ENCODE measurements at regions not wholly inside any gene's neighbourhood (a gene's known extent, or its start where the extent isn't known, plus 50 kb on each side); places are given as distances from the start of the nearest gene placed in this dataset.

DNA sequence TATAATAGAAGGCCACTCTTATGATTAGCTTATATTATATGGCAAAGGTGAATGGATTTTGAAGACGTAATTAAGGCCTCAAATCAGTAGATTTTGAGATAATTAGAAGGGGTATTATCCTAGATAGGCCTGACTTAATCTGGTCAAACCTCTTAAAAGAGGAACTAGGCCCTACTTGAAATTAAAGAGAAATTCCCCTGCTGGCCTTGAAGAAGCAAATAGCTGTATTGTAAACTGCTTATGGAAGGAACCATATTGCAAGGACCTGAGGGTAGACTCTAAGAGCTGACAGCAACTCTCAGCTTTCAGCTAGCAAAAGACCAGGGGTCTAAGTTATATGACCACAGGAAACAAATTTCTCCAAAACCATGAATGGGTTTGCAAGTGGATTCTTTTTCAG lies 219.0 kb upstream of the ONECUT1 start:
- no peak for DNase-seq

DNA sequence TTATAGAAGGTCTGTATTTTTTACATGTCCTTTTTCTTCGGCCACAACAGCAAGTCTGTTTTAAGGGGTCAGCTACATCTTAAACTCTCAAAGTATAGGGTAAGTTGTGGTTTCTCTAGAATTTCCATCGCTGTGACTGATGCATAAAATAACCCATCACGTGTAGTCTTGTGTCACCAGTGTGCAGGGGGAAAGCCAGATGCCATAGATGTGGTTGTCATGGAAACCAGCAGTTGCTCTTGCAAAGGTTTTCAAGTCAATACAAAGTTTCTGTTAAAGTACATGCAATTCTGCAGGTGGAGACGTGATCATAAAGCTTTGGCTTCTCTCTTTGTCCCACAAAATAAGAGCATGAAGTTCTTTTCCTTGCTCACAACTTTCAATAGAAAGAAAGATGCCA lies 210.3 kb upstream of the ONECUT1 start:
- DNase-seq, result no peak

DNA sequence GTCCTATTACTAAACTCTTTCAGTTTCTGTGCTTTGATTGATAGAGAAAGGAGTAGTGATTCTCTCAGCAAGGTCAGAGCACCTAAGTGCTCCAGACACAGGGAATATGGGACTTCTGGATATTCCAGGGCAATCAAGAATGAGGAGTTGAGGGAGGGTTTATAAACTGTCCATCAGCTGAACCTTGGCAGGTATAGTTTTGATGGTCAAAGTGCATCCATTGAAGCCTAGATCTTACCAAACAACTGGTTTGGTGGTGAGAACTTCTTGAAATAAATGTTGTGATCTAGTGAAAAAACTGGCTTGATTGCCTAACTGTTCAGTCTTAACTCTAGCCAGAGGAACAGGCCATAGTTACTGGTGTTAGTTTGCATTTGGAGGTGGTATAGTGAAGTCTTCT lies 207.0 kb upstream of the ONECUT1 start:
- no peak for DNase-seq

DNA sequence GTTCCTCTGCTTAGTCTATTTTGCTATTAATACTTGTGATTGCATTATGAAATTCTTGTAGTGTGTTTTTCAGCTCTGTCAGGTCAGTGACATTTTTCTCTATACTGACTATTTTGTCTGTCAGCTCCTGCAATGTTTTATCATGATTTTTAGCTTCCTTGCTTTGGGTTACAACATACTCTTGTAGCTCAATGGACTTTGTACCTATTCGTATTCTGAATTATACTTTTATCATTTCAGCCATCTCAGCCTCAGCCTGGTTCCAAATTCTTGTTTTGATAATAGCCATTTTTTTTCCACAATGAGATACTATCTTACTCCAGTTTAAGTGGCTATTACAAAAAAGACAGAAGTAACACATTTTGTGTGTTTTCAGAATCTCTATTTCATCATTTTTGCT lies 204.2 kb upstream of the ONECUT1 start:
- no peak for DNase-seq

DNA sequence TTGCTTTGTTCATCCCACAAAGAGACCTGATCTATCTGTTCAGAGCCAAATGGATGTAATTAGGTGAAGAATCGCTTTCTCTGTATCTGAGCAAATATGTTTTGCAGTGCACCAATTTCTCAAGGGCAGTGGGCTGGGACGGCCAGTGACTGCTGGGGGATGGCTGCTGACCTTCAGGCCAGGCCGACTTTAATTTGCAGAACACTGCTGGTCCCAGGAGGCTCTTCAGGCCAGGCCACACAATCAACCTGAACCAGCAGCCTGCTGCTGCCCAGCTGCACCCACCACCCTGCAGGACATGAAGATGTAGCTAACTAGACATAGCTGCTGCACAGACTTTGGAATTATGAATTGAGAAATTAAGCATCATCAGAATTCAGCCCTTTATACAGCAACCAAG lies 194.4 kb upstream of the ONECUT1 start:
- no peak for DNase-seq

DNA sequence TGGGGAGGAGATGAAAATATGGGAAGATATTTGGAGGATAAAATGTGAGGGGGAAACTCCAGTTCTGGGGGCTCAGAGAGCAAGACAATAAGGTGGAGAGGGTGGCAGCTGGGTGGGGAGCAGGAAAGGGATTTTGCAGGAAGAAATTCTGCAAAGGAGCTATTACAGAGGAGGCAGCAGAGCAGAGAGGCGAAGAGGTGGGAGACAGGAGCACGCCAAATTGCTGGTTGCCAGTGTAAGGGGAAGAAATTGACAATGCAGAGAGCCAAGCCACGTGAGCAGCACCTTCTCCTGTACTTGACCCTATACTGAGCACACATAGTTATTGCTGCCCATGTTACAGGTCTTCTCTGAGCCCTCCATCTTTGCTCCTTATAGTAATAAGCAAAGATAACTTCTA lies 190.3 kb upstream of the ONECUT1 start:
- no peak for DNase-seq

DNA sequence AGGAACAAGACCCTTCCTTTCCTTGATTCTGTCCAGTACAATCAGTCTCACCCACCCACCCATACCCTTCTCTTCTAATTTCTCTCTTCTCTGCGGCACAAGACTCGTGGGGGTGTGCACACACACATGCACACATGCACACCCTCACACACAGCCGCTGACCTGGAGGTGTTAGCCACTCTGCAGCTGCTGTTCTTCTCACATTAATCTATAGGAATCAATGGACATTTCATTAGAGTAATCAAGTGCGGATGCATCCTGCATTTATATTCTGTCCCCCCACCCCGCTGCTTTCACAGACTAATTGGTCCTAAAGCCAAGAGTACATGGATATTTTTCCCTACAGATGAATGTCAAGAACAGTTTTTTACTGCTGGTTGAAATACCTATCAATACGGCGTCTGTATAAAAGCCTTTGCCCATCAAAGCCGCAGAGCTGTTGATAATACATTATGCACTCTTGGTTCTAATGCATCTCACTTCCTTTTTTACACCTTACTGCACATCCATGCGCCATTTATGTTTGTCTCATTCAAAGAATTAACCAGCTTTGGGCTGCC lies 186.5 kb upstream of the ONECUT1 start:
- DNase-seq, result no peak

DNA sequence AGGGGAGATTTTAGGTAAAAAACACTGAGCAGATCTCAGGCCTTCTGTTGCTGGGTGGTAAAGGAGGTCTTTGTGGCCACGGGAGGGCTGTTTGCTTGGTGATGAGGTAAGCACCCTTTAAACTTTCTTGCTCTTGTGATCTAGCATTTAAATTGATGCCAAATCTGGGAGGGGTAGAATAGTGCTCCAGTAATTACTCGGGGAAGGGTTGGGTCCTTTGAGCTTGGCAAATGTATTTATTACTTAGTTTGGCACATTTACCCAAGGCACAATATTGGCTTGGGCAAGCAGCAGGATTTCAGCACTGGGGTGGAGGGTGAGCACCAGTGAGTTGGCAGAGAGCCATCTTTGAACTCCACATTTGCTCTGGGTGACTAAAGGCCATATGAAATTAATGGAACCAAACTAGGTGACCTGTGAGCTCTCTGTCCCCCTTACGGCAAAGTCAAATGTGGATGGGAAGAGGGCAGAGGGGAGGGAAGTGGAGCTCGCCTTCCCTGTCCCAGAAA lies 185.9 kb upstream of the ONECUT1 start:
- DNase-seq, result no peak

DNA sequence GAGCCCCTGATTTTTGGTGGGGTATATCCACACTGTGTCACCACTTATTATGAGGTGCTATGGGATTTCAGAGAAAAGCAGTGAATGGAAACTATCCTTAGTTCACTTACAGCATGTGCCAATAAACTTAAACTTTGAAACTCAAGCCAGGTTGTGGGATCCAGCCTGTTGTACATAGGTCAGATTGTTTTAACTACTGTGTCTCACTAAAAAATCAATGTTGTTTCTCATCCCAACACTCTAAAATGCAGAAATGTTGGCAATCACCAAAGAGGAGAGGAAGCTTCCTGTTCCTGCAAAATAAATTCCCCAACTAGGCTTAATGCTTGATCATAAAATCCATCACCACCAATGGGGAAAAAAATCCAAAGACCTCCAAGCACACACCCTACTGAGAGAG lies 173.7 kb upstream of the ONECUT1 start:
- no peak for DNase-seq

DNA sequence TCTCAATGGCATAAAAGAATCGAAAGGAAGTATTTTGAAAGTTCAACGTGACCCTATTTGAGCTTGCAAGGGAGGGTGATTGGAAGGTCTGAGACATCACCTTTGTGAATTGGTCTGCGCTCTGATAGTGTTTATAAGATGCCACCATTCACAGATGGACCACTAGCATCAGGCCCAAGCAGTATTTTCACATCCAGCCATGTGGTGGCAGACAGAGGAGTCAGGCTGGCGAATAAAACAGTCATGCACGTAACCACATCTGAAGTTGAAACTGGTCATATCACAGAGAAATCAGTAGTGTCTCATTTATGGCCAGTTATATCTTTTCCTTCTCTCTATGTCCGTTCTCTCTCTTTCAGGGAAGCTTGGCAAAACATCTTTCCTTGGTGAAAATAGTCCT lies 170.1 kb upstream of the ONECUT1 start:
- no peak for DNase-seq

DNA sequence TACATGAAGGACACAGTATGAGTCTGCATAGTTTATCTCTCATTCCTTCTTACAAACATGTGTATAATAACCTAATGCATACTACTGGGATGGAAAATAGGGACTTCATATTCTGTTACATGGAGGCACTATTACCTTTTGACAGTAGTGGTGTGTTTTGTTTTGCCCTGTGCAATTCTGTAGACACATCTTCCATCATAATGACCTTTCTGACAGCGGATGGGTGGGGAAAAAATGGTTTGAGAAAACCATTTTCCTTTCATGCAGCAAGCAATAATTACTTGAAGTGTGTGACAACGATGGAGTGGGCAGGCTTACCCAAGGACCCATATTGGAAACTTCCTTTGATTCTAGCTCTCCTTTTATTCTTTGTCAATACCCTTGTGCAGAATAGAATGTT lies 153.6 kb upstream of the ONECUT1 start:
- no peak for DNase-seq

DNA sequence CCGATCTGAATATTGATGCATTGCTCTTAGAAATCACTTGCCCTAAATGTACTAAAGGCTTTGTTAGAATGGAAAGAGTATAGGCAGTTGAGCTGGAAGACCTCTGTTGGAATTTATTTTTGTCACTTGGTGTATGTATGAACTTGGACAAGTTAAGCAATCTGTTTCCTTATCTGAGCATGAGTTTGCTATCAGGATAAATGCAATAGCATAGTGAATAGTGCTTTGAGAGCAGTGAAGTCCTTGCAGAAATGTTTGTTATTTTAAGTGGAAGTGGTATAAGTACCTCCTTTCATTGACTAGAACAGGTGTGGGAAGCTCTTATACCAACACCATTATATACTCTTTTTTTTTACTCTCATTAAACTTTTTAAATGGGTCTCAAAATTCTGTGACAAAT lies 146.4 kb upstream of the ONECUT1 start:
- no peak for DNase-seq

DNA sequence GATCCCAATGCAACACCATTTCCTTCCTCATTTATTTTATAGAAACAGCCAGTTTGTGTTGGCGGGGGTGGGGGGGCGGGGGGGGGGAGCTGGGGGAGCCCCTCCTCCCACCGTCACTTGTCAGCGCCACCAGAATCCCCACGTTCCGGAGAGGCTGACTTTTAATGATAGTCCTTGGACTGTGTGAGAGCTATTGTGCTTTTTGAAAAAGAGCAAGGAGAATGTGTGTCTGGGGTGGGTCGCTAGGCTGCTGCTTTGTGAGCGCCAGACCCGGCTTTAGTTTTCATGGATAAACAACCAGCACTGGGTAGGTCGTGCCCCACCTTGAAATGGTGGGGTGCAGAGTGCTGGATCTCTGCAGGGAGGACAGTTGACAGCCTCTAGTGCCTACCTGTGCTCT lies 135.0 kb upstream of the ONECUT1 start:
- no peak for DNase-seq

DNA sequence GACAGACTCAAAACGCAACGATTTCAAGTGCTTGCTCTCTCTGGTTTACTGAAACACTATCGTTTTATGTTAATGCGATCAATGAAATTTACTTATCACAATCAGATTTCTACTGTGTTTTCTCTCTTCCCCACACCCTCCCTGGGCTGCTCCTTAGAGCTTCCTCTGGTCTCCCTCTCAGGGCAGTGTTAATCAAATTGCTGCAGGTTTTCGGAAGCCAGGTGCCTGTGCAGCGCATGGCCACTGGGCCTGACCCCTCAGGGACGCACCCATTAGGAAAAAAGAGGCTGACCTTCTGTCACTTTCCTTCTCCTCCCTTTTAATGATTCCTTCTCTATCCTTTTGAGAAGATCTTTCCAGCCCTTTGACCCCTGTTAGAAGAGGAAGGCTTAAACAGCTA lies 134.5 kb upstream of the ONECUT1 start:
- DNase-seq, result no peak

DNA sequence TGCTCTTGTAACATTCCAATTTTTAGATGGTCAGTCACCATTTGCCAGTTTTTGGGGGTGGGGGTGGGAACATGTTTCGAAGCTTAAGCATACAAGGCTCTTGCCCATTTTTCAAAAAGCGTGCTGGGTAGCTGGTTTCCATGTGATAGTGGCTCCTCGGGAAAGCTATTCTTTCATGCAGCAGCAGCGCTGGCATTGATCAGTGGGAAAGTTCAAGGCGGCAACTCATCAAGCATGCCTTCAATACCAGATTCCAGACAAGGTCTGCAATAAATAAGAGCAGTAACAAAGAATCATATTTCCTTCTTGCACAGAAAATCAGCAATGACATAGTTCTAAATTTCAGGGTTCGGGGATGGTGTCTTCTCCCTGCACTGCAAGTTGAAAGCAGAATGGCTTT lies 133.5 kb upstream of the ONECUT1 start:
- no peak for DNase-seq

DNA sequence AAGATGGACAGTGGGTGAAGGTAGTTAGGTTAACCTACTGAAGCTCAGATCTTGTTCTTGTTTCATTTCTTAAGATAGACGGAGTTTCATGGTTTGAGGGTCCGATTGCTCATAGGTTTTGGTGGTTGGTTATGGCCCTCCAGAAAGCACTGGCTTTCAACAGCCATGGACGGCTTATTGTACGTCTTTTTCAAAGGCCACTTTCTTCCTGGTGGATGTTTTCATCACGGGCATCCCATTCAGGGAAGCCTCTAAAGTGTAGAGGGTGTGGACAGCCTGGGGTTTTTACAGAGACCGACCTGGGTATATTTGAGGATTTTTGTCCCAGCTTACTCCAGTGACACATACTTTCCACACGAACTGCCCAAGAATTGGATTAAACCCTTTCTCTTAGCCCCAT lies 132.7 kb upstream of the ONECUT1 start:
- no peak for DNase-seq

DNA sequence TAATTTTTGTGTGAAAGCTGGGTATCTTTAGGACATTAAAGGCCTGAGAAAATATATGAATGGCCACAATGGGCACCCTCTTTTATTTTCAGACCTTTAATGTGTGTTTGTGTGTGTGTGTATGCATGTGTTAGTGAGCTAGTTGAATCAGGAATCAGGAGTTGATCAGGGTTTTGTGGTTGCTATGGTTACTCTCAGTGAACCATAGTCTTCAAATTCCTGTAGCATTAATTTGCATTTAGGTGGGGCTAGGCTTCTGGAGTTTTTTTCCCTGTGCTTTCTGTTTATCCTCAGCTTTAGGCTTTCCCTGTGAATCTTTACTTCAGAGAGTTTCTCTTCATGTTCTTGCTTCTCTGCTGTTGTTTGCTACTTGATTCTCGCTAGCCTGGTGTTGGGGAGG lies 122.0 kb upstream of the ONECUT1 start:
- DNase-seq, result no peak

DNA sequence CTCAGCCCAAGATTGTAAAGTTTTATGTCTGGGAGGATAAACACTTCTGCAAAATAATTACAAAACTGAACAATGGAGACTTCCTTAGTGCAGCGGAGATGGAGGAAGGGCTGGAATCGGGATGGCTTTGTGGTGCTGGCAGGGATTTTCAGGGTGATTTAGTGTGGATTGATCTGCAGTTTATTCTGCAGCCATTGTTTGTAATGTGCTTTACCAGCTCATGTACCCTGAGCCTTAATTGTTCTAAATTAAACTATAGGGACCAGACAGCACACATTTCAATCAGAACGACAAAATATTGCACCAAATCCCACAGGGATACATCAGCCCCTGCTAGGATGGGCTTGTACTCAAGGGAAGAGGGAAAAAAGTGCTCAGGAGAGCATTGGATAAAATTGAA lies 103.2 kb upstream of the ONECUT1 start:
- no peak for DNase-seq

DNA sequence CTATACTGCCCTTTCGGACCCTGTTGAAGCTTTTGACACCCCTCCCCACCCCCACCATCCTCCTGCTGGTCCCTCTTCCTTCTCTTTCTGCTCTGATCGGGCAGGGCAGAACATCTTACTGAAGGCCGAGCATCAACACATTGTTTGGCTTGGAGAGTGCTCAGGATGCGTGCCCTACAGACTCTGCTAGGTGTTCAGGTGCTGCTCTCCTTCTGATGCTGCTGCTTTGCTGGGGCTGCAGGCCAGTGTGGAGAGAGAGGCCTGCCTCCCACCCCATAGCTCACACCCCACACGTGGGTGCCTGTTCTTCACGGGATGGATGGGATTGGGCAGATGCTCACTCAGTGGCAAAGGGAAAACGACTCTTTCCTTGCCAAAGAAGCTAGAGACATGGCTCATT lies 89.8 kb upstream of the ONECUT1 start:
- DNase-seq, result no peak

DNA sequence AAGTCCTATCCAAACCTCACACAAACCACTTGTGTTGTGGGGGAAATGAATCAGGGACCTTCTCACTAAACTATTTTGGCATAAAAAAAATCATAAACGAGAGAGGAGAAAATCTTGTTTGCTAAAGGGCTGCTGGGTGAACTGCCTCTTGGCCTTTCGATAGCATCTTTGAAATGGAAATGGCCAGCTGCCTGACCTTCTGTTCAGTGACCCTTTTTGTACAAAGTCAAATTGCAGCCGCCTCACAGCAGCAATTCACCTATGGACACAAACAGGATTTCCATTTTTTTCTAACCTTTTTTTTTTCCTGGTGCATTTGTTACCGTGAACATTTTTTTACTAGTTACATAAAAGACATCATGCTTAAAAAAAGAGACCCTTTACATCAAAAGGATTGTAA lies 89.0 kb upstream of the ONECUT1 start:
- DNase-seq, result no peak

DNA sequence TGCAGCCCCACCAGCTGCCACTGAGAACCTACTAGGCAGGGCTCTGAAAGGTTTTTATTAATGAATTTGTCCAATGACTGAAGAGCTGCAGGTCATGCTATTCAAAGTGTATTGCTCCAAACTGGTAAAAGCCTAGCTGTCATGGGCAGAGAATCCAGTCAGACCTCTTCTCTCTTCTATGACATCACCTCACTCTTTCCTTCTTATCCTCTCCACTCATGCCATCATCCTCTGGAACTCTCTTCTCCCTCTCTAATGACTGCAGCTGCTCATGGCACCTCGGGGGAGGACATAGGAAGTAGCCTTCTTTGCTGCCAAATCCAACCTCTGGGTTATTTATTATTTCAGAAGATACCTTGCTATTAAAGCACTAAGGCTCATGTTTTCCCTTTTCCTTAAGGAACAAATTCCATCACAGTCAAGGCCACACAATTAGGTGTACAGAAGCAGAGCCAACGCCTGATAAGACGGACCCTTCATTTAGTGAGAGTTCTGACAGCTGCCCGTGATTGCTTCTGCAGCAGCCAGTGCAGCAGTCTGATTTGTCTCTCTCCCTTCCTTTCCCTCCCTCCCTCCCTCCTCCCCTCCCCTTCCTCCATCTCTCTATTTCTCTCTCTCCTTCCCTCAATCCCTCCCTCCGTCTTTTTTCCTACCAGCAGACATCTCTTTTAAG lies 87.0 kb upstream of the ONECUT1 start:
- no peak for DNase-seq

DNA sequence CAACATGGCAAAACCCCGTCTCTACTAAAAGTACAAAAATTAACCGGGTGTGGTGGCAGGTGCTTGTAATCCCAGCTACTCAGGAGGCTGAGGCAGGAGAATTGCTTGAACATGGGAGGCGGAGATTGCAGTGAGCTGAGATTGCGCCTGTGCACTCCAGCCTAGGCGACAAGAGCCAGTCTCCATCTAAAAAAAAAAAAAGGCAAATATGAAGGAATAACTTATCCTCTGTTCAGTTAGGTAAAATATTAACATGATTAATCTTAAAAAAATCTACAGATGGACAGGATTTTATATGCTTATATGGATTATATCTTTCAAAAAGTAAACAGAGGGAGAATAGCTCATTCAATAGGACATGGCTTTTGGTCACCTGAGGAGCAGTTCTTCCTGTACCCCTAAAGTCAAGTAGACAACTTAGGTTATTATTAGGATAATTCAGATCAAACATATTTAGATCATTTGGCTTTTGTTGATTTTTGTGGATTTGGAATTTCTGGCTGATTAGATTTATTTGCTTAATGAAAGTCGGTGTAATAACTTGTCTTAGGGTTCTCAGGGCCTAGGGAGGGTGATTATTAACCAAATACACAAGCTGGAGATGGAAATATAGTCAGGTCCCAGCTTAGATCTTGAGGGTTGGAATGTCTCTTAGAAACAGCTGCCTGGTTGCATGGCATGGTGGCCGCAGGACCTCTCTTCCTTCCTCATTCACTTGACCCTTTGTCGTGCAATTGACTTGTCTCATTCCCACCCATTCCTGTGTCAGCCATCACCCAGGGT lies 82.1 kb upstream of the ONECUT1 start:
- DNase-seq, result no peak

DNA sequence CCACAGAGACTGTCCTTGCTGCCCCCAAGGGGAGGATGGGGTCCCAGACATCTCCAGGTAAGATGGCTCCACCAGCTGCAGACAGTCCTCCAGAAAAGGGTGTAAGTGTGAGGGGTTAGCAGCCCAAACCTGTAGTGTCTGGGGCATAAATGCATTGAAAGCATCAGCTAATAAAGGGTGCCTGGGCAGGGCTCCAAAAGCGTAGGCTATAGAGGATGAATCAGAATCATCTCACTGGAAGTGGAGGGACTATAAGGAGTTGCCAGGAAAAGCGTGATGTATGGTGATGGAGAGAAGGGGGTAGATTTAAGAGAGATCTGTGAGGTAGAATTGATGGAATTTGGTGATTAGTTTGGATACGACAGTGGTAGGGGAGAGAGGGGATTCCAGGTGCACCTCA lies 79.9 kb upstream of the ONECUT1 start:
- DNase-seq, result no peak

DNA sequence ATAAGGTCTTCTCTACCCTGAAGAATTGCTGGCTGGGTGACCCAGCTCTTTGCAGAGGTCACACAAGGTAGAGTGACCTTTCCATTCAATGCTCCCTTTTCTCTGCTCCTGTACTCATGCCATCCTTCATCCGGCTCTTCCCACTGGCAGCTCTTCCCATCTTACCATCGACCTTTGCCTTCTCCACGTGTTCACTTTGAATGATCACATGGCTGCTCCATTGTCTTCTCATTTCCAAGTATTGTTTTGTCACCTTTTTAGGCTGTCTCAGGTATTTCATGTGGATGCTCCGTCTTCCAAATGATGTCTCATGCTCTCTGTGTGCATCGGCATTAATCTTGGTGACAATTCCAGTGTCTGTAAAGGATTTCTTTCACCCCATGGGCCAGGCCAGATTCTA lies 76.6 kb upstream of the ONECUT1 start:
- no peak for DNase-seq

DNA sequence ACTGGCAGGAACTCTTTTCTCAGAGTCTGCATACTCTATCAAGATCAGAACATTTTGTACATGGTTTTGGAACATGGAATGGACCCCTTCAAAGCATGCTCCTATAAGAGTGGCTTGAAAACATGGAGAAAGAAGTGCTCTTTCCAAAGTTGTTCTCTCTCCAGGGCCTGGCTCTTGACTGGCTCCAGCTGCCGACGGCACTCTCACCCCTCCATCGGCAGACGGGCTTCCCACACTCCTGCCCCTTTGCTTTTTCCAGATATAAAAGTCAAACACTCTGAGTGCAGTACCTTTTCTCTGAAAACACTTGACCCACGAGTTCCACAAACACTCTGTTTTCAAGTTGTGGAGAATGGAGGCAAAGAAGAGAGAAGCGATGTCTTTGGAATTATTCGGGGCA lies 72.5 kb upstream of the ONECUT1 start:
- DNase-seq, result no peak
